Kidney (tissue), 13 donors: ENCODE measurements at regions not wholly inside any gene's neighbourhood (a gene's known extent, or its start where the extent isn't known, plus 50 kb on each side); places are given as distances from the start of the nearest gene placed in this dataset.

ENCODE experiments used
- DNase-seq, 5 donors: peaks; one replicate each; pipeline ENCODE4 v3.0.0-alpha.2; 2013 to 2020
- FAIRE-seq: peaks from 2 replicates; lab custom pipeline; 2012; peaks lifted over from hg19 to GRCh38; lab: Jason Lieb, UNC
- H3K27ac ChIP-seq, 2 donors: one replicate each; pipeline ENCODE4 v1.7.0; 2013; ENCODE audit warnings: low read depth in 2 of 2, low read length in 2 of 2, inconsistent platforms in 1 of 2
- H3K27me3 ChIP-seq: one replicate; pipeline ENCODE4 v1.7.1; 2013; ENCODE audit warnings: low read length, inconsistent platforms; ENCODE audit not compliant: control insufficient read depth, insufficient read depth
- H3K36me3 ChIP-seq, 3 donors: one replicate each; pipeline versions ENCODE4 v1.7.0 to v1.7.1; 2013; ENCODE audit warnings: low read length in 3 of 3, control low read depth in 1 of 3, inconsistent platforms in 1 of 3; ENCODE audit not compliant: insufficient read depth in 3 of 3, control insufficient read depth in 2 of 3
- H3K4me1 ChIP-seq, 3 donors: one replicate each; pipeline versions ENCODE4 v1.7.0 to v1.7.1; 2013; ENCODE audit warnings: low read length in 3 of 3, inconsistent platforms in 1 of 3, low read depth in 1 of 3; ENCODE audit not compliant: control insufficient read depth in 2 of 3, insufficient read depth in 2 of 3
- H3K4me3 ChIP-seq, 3 donors: one replicate each; pipeline versions ENCODE4 v1.7.0 to v1.8.1; 2013; ENCODE audit warnings: low read length in 3 of 3, control low read depth in 1 of 3, inconsistent platforms in 1 of 3
- H3K9ac ChIP-seq, 3 donors: one replicate each; pipeline versions ENCODE4 v1.7.0 to v1.7.1; 2013; ENCODE audit warnings: low read length in 3 of 3, control low read depth in 1 of 3, inconsistent platforms in 1 of 3
- H3K9me3 ChIP-seq, 3 donors: one replicate each; pipeline versions ENCODE4 v1.7.0 to v1.7.1; 2013; ENCODE audit warnings: low read length in 3 of 3, control low read depth in 1 of 3, inconsistent platforms in 1 of 3; ENCODE audit not compliant: control insufficient read depth in 2 of 3, insufficient read depth in 1 of 3
- CTCF ChIP-seq: IDR thresholded peaks from 3 replicates; pipeline ENCODE4 v1.5.1; 2012; ENCODE audit warnings: mild to moderate bottlenecking, moderate library complexity, borderline replicate concordance; ENCODE audit not compliant: insufficient read depth; ENCODE audit errors: extremely low read depth
- intact Hi-C: fragments of 100-400 bp; cut with DNase I; formaldehyde crosslinking; loops from one replicate; pipeline ENCODE4 v1.11.1; 2022
- donor health status: control.
- donor health status: control.
- donor health status: control.
- donor health status: control.
- donor health status: control.
- donor health status: DM: yes; HTN: yes; CAD: no.
- donor health status: Normal renal cell carcinoma (clear cell type).

GRCh38 chr7:131656980-131657723 lies 100.7 kb upstream of the PODXL start:
- Histone ChIP-seq H3K27me3 (no peaks in the 10 kb centered on the region), H3K4me3 (no peak overlapping the region), H3K36me3 (no peaks in the 10 kb centered on the region), H3K9ac (no peak overlapping the region), H3K9me3 (peaks cover 0 to 2% (median 0%) of the 10 kb centered on the region in 3 donors), H3K4me1 (no peaks in the 10 kb centered on the region), H3K27ac (no peak overlapping the region)
- DNase-seq, result no peak
- no peak for FAIRE-seq
- intact Hi-C loops, result loop anchor here (10.0 kb wide), 1 partner anchor 152 kb away; no protein-coding TSS in a partner anchor
- TF ChIP-seq CTCF, result no peak

GRCh38 chr7:131655866-131656265 lies 99.4 kb upstream of the PODXL start:
- Histone ChIP-seq H3K9ac (no peak overlapping the region), H3K4me1 (no peaks in the 10 kb centered on the region), H3K27me3 (no peaks in the 10 kb centered on the region), H3K36me3 (no peaks in the 10 kb centered on the region), H3K27ac (no peak overlapping the region), H3K9me3 (peaks cover 0 to 2% (median 0%) of the 10 kb centered on the region in 3 donors), H3K4me3 (no peak overlapping the region)
- DNase-seq, result no peak
- TF ChIP-seq CTCF, result no peak
- no peak for FAIRE-seq
- intact Hi-C loops, result loop anchor here (10.0 kb wide), 1 partner anchor 151 kb away; no protein-coding TSS in a partner anchor

- Histone ChIP-seq H3K4me3 (no peak overlapping the region), H3K9ac (no peak overlapping the region), H3K36me3 (no peaks in the 10 kb centered on the region), H3K27me3 (no peaks in the 10 kb centered on the region), H3K9me3 (peaks cover 0 to 2% (median 0%) of the 10 kb centered on the region in 3 donors), H3K4me1 (no peaks in the 10 kb centered on the region), H3K27ac (no peak overlapping the region)
- DNase-seq, result no peak
- no peak for FAIRE-seq
- intact Hi-C loops, result loop anchor here (10.0 kb wide), 1 partner anchor 151 kb away; no protein-coding TSS in a partner anchor
- no peak for TF ChIP-seq CTCF
Observed at GRCh38 chr7:131655447-131655846, 99.0 kb upstream of the PODXL start.
